Trophoblast cell (in vitro differentiated cells and primary cell): ENCODE measurements at regions not wholly inside any gene's neighbourhood (a gene's known extent, or its start where the extent isn't known, plus 50 kb on each side); places are given as distances from the start of the nearest gene placed in this dataset.

ENCODE experiments used
- DNase-seq, 2 donors: peaks; one replicate each; pipeline ENCODE4 v3.0.0-alpha.2; 2016
- H2AFZ ChIP-seq: 2 replicates; pipeline ENCODE4 v1.6.1; 2013; ENCODE audit warnings: low read length, moderate library complexity, mild to moderate bottlenecking; ENCODE audit not compliant: insufficient read depth, poor library complexity
- H2AK5ac ChIP-seq: 2 replicates; pipeline ENCODE4 v1.6.1; 2013; ENCODE audit warnings: mild to moderate bottlenecking, low read length
- H2BK120ac ChIP-seq: 2 replicates; pipeline ENCODE4 v1.6.1; 2013; ENCODE audit warnings: low read length, mild to moderate bottlenecking, moderate library complexity; ENCODE audit not compliant: insufficient read depth, poor library complexity
- H2BK12ac ChIP-seq: 2 replicates; pipeline ENCODE4 v1.6.1; 2013; ENCODE audit warnings: mild to moderate bottlenecking, low read length, moderate library complexity
- H2BK5ac ChIP-seq: 2 replicates; pipeline ENCODE4 v1.6.1; 2013; ENCODE audit warnings: low read length, low read depth, moderate library complexity, mild to moderate bottlenecking; ENCODE audit not compliant: poor library complexity
- H3K14ac ChIP-seq: 2 replicates; pipeline ENCODE4 v1.6.1; 2013; ENCODE audit warnings: mild to moderate bottlenecking, low read length
- H3K18ac ChIP-seq: 2 replicates; pipeline ENCODE4 v1.6.1; 2013; ENCODE audit warnings: mild to moderate bottlenecking, low read length
- H3K23ac ChIP-seq: 2 replicates; pipeline ENCODE4 v1.6.1; 2013; ENCODE audit warnings: low read length
- H3K27ac ChIP-seq: 2 replicates; pipeline ENCODE4 v1.5.1; 2013; ENCODE audit warnings: low read depth, mild to moderate bottlenecking, inconsistent platforms, low read length, moderate library complexity
- H3K27me3 ChIP-seq: 2 replicates; pipeline ENCODE4 v1.6.1; 2013; ENCODE audit warnings: inconsistent platforms, mild to moderate bottlenecking, low read length, moderate library complexity; ENCODE audit not compliant: insufficient read depth
- H3K36me3 ChIP-seq, 2 experiments: 1 replicate in 1 of 2; 2 replicates in 1 of 2; pipeline ENCODE4 v1.6.1; 2013; ENCODE audit warnings: low read length in 2 of 2, mild to moderate bottlenecking in 2 of 2, moderate library complexity in 1 of 2; ENCODE audit not compliant: insufficient read depth in 2 of 2, control insufficient read depth in 1 of 2
- H3K4ac ChIP-seq: 2 replicates; pipeline ENCODE4 v1.6.1; 2013; ENCODE audit warnings: low read depth, mild to moderate bottlenecking, low read length, moderate library complexity
- H3K4me1 ChIP-seq, 2 experiments: 1 replicate in 1 of 2; 2 replicates in 1 of 2; pipeline ENCODE4 v1.6.1; 2013; ENCODE audit warnings: low read length in 2 of 2, mild to moderate bottlenecking in 2 of 2, moderate library complexity in 1 of 2; ENCODE audit not compliant: insufficient read depth in 2 of 2, control insufficient read depth in 1 of 2
- H3K4me2 ChIP-seq: 2 replicates; pipeline ENCODE4 v1.6.1; 2013; ENCODE audit warnings: inconsistent platforms, mild to moderate bottlenecking, low read length, moderate library complexity
- H3K4me3 ChIP-seq: 2 replicates; pipeline ENCODE4 v1.5.1; 2013; ENCODE audit warnings: mild to moderate bottlenecking, low read depth, low read length, inconsistent platforms
- H3K79me1 ChIP-seq: one replicate; pipeline ENCODE4 v1.6.1; 2013; ENCODE audit warnings: low read length
- H3K79me2 ChIP-seq: 2 replicates; pipeline ENCODE4 v1.6.1; 2013; ENCODE audit warnings: low read length, mild to moderate bottlenecking; ENCODE audit not compliant: control insufficient read depth, insufficient read depth, poor library complexity
- H3K9ac ChIP-seq: 2 replicates; pipeline ENCODE4 v1.6.1; 2013; ENCODE audit warnings: mild to moderate bottlenecking, low read length
- H3K9me3 ChIP-seq: 2 replicates; pipeline ENCODE4 v1.6.1; 2013; ENCODE audit warnings: low read depth, mild to moderate bottlenecking, control low read depth, inconsistent platforms, low read length; ENCODE audit not compliant: insufficient read depth
- H4K12ac ChIP-seq: 2 replicates; pipeline ENCODE4 v1.6.1; 2013; ENCODE audit warnings: low read depth, mild to moderate bottlenecking, low read length, moderate library complexity
- H4K8ac ChIP-seq: 2 replicates; pipeline ENCODE4 v1.6.1; 2013; ENCODE audit warnings: low read depth, mild to moderate bottlenecking, low read length, moderate library complexity
- H4K91ac ChIP-seq: one replicate; pipeline ENCODE4 v1.6.1; 2013; ENCODE audit warnings: low read depth, mild to moderate bottlenecking, low read length, moderate library complexity
- WGBS: extraction: QIAGEN DNeasy Blood & Tissue Kit; methylation state at CpG from one replicate; pipeline ENCODE4 v1.1.7; 2013; ENCODE audit warnings: missing lambda C conversion rate; ENCODE audit not compliant: insufficient read length, insufficient coverage; ENCODE audit errors: extremely low coverage; 5-methylcytosine and 5-hydroxymethylcytosine counted together

- Histone ChIP-seq H4K91ac (no peak overlapping the region), H3K4me2 (no peak overlapping the region), H3K9me3 (peaks cover 2% of the 10 kb centered on the region), H3K4me3 (no peak overlapping the region), H2AFZ (no peak overlapping the region), H3K27me3 (no peaks in the 10 kb centered on the region), H4K8ac (no peak overlapping the region), H3K23ac (no peak overlapping the region), H2BK5ac (no peak overlapping the region), H2BK12ac (no peak overlapping the region), H2AK5ac (no peak overlapping the region), H2BK120ac (no peak overlapping the region), H3K79me2 (no peaks in the 10 kb centered on the region), H3K14ac (no peak overlapping the region), H3K27ac (no peak overlapping the region), H3K4ac (no peak overlapping the region), H3K4me1 (no peaks in the 10 kb centered on the region), H4K12ac (no peak overlapping the region), H3K18ac (no peak overlapping the region), H3K79me1 (no peaks in the 10 kb centered on the region), H3K36me3 (no peaks in the 10 kb centered on the region), H3K9ac (no peak overlapping the region)
- no CpG with 5 or more reads among the region's 7 CpGs for WGBS
- no peak for DNase-seq
These were observed 269.8 kb upstream of the HDAC4 start for GRCh38 chr2:239670463-239671120.

- no peak overlapping the region for H2BK5ac ChIP-seq
- no peak overlapping the region for H3K4me3 ChIP-seq
- H2AFZ ChIP-seq = no peak overlapping the region
- no peak overlapping the region for H3K27ac ChIP-seq
- H4K8ac ChIP-seq = no peak overlapping the region
- no peaks in the 10 kb centered on the region for H3K79me1 ChIP-seq
- H3K4me1 ChIP-seq = no peaks in the 10 kb centered on the region
- H4K12ac ChIP-seq = no peak overlapping the region
- no peak overlapping the region for H2BK12ac ChIP-seq
- no peak overlapping the region for H3K23ac ChIP-seq
- DNase-seq = no peak
- H3K27me3 ChIP-seq = no peaks in the 10 kb centered on the region
- H2BK120ac ChIP-seq = no peak overlapping the region
- no peaks in the 10 kb centered on the region for H3K79me2 ChIP-seq
- no peak overlapping the region for H3K14ac ChIP-seq
- H2AK5ac ChIP-seq = no peak overlapping the region
- H3K9ac ChIP-seq = no peak overlapping the region
- H3K36me3 ChIP-seq = no peaks in the 10 kb centered on the region
- no peak overlapping the region for H4K91ac ChIP-seq
- no peak overlapping the region for H3K18ac ChIP-seq
- no peak overlapping the region for H3K4me2 ChIP-seq
- no peak overlapping the region for H3K4ac ChIP-seq
- no peaks in the 10 kb centered on the region for H3K9me3 ChIP-seq
- WGBS = no CpG with 5 or more reads among the region's 17 CpGs
These were observed 269.2 kb upstream of the HDAC4 start for GRCh38 chr2:239669899-239670460.

- no peak overlapping the region for H2AK5ac ChIP-seq
- no peaks in the 10 kb centered on the region for H3K9me3 ChIP-seq
- H4K8ac ChIP-seq = no peak overlapping the region
- H2BK12ac ChIP-seq = no peak overlapping the region
- no peaks in the 10 kb centered on the region for H3K4me1 ChIP-seq
- no peak for DNase-seq
- WGBS = no CpG with 5 or more reads among the region's 9 CpGs
- H2BK120ac ChIP-seq = no peak overlapping the region
- no peak overlapping the region for H3K18ac ChIP-seq
- H3K27me3 ChIP-seq = no peaks in the 10 kb centered on the region
- H3K27ac ChIP-seq = no peak overlapping the region
- H3K23ac ChIP-seq = no peak overlapping the region
- H3K9ac ChIP-seq = no peak overlapping the region
- no peak overlapping the region for H2AFZ ChIP-seq
- H3K4me2 ChIP-seq = no peak overlapping the region
- no peak overlapping the region for H4K91ac ChIP-seq
- no peak overlapping the region for H3K4ac ChIP-seq
- no peaks in the 10 kb centered on the region for H3K79me1 ChIP-seq
- H3K79me2 ChIP-seq = no peaks in the 10 kb centered on the region
- H3K14ac ChIP-seq = no peak overlapping the region
- no peaks in the 10 kb centered on the region for H3K36me3 ChIP-seq
- no peak overlapping the region for H2BK5ac ChIP-seq
- no peak overlapping the region for H3K4me3 ChIP-seq
- H4K12ac ChIP-seq = no peak overlapping the region
These were observed 268.5 kb upstream of the HDAC4 start for GRCh38 chr2:239669181-239669898.

- H3K18ac ChIP-seq = no peak overlapping the region
- no peak for DNase-seq
- H2AFZ ChIP-seq = no peak overlapping the region
- no peaks in the 10 kb centered on the region for H3K36me3 ChIP-seq
- H2BK120ac ChIP-seq = no peak overlapping the region
- no peak overlapping the region for H3K4me2 ChIP-seq
- no peaks in the 10 kb centered on the region for H3K9me3 ChIP-seq
- H3K27me3 ChIP-seq = no peaks in the 10 kb centered on the region
- H4K91ac ChIP-seq = no peak overlapping the region
- no peak overlapping the region for H2AK5ac ChIP-seq
- H3K4me3 ChIP-seq = no peak overlapping the region
- H2BK12ac ChIP-seq = no peak overlapping the region
- H3K9ac ChIP-seq = no peak overlapping the region
- no peak overlapping the region for H3K27ac ChIP-seq
- no peaks in the 10 kb centered on the region for H3K79me2 ChIP-seq
- no peaks in the 10 kb centered on the region for H3K79me1 ChIP-seq
- no peak overlapping the region for H4K8ac ChIP-seq
- H2BK5ac ChIP-seq = no peak overlapping the region
- no peak overlapping the region for H3K4ac ChIP-seq
- no peak overlapping the region for H3K23ac ChIP-seq
- no peak overlapping the region for H3K14ac ChIP-seq
- H3K4me1 ChIP-seq = no peaks in the 10 kb centered on the region
- H4K12ac ChIP-seq = no peak overlapping the region
- no CpG with 5 or more reads among the region's 3 CpGs for WGBS
These were observed 267.8 kb upstream of the HDAC4 start for GRCh38 chr2:239668651-239669050.
